Inflammatory macrophage treated with lipopolysaccharide for 1 hour (primary cell): ENCODE measurements at regions not wholly inside any gene's neighbourhood (a gene's known extent, or its start where the extent isn't known, plus 50 kb on each side); places are given as distances from the start of the nearest gene placed in this dataset.

ENCODE experiments used
- DNase-seq, 2 donors: peaks; one replicate each; pipeline ENCODE4 v3.0.0-alpha.2; 2020 to 2022

- no peak for DNase-seq
Observed at GRCh38 chr2:16327326-16327725, 338.3 kb downstream of the CYRIA start.

GRCh38 chr2:16326711-16327300, 338.8 kb downstream of the CYRIA start:
- no peak for DNase-seq

DNA sequence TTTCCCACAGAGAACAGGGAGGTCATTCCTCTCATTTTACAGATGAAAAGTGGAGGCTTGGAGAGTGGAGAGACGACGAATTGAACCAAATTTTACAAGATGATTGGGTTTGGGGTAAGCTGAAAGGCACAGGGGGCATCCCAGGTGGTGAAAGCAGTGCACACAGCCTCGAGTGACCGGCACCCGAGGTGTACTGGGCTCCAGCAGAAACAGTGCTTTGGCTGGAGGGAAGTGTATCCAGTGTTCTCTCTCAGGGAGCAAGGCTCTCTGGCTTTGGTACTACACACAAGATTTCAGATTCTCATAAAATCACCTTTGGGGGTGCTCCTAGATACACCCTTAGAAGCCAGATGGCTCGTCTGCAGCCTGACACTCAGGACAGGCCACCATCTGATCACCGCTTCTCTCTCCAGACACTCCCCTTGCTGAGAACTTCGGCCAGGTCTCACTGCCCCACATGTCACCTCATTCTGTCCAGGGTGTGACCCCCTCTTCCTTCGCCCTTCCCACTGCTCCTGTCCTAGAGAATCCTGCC, 339.6 kb downstream of the CYRIA start:
- DNase-seq, result no peak

DNA sequence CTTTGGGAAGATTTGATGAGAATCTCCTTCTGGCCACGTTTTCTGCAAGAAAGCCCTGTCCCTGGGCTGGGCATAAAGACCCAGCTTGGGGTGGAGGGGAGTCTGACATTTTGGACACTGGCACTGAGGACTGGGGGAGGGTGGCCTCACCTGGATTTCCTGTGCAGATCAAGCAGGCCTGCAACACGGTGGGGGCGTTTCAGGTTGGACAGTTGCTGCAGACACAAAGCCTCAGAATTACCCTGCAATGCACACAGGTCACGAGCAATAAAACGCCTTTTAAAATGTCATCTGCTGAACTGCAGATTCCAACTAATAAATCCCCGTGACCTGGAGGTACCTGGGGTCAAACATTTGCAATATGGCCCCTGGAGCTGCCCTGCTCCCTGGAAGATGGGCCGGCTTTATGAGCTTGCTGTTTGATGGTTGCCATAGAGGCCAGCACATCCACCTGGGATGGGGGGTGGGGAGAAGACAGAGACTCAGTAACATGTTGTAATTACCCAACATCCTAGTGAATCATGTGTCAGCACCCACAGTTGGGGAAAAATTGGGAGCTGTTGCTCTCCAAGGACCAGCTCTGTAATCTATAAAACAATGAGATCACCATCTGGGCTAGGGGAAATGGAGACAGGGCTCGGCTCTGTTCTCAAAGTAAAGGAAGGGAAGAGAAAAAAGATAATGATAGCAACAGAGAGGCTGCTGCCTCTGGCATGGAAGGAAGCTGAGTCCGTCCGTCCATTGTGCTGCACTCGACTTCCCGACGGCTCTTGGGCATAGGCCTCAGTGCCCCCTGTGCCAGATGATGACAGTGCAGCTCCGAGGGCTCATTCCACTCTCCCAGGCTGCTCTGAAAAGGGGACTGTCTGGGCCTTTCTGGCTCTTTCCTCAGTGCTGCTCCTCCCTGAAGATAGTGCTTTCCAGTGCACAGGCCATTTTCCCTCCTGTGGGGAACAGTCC, 340.3 kb downstream of the CYRIA start:
- DNase-seq, result no peak

GRCh38 chr2:16324544-16324937, 341.1 kb downstream of the CYRIA start:
- DNase-seq, result no peak

GRCh38 chr2:16323551-16324543, 341.8 kb downstream of the CYRIA start:
- no peak for DNase-seq

DNA sequence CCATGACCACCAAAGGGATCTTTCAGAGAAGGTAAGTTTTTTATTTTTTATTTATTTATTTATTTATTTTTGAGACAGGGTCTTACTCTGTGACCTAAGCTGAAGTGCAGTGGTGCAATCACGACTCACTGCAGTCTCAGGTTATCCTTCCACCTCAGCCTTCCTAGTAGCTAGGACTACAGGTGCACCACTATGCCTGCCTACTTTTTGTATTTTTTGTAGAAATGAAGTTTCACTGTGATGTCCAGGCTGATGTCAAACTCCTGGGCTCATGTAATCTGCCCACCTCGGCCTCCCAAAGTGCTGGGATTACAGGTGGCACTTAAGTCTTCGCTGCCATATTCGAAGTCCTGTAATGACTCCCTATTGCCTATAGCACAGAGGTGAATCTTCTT, 342.5 kb downstream of the CYRIA start:
- no peak for DNase-seq

- no peak for DNase-seq
Observed at GRCh38 chr2:16322308-16323125, 343.1 kb downstream of the CYRIA start.

DNA sequence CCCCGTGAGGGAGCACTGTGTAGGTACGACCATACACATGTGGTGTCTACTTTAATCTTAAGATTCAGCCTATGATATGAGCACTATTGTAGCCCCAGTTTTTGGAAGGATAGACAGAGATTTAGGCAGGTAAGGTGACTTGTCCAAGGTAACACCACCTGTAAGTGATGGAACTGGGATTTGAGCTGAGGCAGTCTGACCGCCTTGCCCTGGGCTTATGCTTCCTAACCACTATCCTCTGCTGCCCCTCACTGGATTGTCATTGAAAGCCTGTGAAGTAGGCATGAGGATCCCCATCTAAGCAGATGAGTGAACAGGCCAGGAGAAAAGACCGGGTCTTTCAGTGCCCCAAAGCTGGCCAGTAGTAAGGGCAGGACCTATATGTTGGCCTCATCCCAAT, 343.8 kb downstream of the CYRIA start:
- DNase-seq, result no peak

- DNase-seq, result no peak
Observed at GRCh38 chr2:16321256-16321655, 344.4 kb downstream of the CYRIA start.

- DNase-seq, result no peak
Observed at GRCh38 chr2:16320716-16321115, 344.9 kb downstream of the CYRIA start.

- no peak for DNase-seq
Observed at GRCh38 chr2:16319551-16320121, 346.0 kb downstream of the CYRIA start.

DNA sequence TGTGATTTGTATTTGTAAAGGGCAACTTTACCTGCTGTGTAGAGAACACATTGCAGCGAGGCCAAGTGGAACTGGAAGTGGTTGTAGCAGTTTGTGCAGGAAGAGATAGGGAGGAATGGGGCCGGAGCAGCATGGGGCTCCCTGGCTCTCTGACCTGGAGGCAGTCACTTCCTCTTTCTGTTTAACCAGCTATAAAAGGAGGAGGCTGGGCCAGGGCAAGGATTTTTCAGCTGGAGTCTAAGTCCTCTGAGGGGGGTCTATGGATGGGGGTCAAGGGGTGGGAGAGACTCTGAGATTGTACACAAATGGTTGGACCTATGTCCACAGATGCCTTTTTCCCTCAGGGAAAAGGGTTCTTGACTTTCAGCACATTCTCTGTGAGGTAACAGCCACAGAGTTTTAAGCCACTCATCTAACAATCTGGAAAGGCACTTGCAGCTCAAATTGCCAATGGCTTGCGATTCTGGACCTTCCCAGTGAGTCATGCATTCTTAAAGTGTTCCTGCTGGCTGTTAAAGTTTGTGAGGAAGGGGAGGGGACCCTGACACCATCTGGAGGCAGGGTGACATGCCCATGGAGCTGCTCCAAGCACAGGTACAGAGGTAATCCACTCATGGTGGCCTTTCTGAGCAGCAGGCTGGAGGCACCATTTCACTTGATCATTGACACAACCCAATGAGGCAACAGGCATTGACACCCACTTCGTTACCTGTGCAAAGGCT, 347.0 kb downstream of the CYRIA start:
- DNase-seq, result no peak

DNA sequence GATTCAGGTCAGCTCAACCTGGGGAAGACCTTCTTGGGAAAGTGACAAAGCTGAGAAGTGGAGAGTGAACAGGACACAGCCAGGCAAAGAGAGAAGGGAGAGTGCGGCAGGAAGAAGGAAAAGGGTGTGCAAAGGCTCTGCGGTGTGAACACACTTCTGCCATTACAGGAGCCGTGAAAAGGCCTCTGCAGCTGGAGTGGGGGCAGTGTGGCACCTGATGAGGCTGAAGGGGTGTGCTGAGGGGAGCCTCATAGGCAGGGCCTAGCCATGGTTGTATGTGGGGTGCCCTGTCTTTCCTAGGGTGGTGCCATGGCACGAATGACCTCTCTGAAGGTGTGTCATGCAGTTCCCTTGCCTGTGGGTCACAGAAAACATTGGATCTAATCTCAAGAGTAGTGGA, 347.6 kb downstream of the CYRIA start:
- DNase-seq, result no peak

- DNase-seq, result no peak
Observed at GRCh38 chr2:16317211-16317830, 348.3 kb downstream of the CYRIA start.

DNA sequence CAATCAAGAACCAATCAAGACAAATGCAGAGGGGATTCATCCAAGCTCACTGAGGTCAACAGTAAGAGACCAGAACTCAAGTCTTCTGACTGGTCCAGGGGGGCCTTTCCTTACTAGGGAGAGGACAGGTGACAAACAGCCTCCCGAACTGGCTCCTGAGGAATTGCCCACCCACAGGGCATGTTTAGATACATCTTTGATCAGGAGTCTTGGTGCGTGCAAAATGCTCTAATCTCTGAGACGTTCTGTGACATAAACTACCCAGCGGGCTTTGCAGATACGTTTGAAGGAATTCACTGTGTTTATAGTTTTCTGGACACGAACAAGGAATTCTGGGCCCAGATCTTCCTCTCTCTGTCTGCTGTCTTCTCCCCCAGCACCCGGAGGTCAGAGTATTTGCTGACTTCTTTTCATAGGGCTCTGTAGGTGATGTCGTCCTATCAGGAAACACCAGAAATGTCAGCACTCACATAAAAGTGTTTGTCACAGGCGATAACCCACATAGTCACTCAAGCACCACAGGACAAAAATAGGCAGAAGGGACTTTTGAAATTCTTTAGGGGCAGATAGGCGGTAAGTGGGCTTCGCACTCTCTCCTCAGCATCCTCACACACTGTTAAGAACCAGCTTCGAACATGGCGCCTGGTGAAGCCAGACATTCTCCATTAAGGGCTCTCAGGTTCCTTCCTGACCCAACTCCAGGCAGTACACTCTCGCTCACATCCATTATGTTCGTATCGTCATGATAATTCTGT, 349.0 kb downstream of the CYRIA start:
- no peak for DNase-seq

DNA sequence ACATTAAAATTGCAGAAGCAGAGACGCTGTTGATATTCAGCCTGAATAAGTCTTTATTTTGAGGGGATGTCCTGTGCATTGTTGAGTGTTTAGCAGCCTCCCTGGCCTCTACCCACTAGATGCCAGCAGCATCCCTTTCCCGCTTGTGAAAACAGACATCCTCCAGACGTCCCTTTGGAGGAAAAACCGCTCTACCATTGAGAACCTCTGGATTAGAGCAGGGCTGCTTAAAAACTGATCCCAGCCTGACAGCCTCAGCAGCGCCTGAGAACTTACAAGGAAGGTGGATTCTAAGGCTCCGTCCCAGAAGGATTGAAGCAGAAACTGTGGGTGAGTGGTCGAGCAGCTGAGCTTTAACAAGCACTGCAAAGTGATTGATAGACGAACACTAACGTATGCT, 349.7 kb downstream of the CYRIA start:
- no peak for DNase-seq

- DNase-seq, result no peak
Observed at GRCh38 chr2:16315458-16315835, 350.2 kb downstream of the CYRIA start.

DNA sequence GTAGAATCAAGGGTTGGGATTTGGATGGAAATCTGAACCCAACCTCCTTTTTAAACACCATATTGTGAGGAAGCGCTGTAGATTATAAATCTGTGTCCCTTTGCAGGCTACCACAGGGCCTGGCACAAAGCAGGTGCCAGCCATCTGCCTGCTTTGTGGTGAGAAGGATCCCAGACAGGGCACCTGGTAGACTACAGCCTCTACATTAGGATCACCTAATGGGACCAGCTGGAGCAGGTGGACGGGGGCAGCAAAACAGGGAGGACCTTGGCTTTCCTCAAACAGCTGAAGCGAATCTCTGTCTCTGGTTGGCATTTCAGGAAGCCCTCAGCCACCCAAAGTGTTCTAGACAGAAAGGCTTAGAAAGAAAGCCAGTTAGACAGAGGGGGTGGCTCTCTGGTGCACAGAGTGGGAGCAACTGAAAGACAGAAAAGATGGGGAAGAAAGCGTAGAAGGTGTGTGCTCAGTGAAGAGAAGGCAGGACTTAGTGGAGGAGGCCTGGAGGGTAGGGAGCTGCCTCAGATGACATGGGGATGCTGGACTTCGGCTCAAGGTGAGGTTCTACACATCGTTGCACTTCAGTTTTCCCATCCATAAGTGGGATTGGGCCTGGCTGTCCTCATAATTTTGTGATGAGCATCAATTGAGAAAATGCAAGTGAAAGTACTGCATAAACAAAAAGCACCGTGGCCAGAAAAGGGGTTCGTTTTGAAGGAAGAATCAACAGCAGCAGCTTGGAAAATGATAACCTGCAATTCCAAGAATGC, 350.8 kb downstream of the CYRIA start:
- DNase-seq, result no peak
